NCI-H1417 (cell line): ENCODE measurements at regions not wholly inside any gene's neighbourhood (a gene's known extent, or its start where the extent isn't known, plus 50 kb on each side); places are given as distances from the start of the nearest gene placed in this dataset.

Experiments
- DNase-seq, 3 experiments: peaks; one replicate each; lab custom pipeline; 2025; lab: John Stamatoyannopoulos, UW

DNA sequence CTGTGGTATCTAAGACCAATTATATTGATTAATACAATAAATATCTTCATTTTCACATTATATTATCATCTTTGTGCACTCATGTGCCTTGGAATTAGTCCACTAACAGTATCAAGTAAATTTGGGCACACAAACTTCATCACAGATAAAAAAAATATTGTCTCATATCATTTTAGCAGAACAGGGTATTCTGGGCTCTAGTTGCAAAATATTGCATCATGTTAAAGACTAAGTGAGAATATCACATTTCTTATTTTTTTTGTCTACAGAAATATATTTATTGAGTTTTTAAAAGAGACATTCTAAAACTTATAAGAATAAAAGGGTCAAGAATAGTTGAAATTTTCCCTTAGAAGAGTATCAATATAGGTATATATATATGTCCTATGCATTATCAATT lies 754.1 kb upstream of the MAN1A1 start:
- no peak for DNase-seq

DNA sequence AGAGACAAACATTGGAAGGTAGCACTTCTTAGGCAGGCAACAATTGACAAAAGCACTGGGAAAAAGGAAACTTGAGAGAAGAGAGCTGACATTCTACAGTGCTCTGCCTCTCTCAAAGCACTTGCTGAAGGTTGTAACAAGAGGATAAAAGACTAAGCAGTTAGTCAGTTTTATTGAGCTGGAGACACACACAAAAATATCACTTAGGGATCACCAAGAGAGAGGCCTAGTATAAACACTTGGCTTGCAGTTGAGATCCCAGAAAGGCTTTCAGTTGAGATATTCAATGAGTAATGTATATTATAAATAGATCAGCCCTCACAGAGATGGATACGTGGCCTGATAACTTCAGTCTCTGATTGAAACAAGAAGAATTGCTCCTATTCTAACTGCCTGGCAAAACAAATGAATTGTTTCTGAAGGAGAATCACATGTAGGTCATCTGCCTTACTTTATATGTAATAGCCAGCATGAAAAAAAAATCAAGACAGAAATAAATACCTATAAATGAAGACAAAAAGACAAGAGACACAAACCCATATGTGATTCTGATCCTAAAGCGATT lies 747.2 kb upstream of the MAN1A1 start:
- no peak for DNase-seq

GRCh38 chr6:120083186-120083585 lies 733.6 kb upstream of the MAN1A1 start:
- no peak for DNase-seq

- peak in 2 of 3 experiments; percentile 1 to 22 for DNase-seq
Measured at GRCh38 chr6:120077489-120077888, 727.9 kb upstream of the MAN1A1 start.

DNA sequence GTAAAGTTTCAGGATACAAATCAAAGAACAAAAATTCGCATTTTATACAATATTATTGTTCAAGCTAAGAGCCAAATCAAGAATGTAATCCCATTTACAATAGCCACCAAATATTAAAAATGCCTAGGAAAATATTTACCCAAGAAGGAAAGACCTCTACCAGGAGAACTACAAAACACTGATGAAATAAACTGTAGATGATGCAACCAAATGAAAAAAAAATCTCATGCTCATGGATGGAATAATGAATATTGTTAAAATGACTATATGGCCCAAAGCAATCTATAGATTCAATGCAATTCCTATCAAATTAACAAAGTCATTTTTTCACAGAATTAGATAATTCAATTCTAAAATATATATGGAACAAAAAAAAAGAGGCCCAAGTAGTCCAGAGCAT lies 708.8 kb upstream of the MAN1A1 start:
- DNase-seq: no peak

GRCh38 chr6:120056085-120056484 lies 706.5 kb upstream of the MAN1A1 start:
- peak in 1 of 3 experiments; percentile 9 for DNase-seq

GRCh38 chr6:120055071-120055470 lies 705.5 kb upstream of the MAN1A1 start:
- no peak for DNase-seq

- DNase-seq: no peak
Measured at GRCh38 chr6:120039664-120040063, 690.1 kb upstream of the MAN1A1 start.

GRCh38 chr6:120031837-120032236 lies 682.3 kb upstream of the MAN1A1 start:
- no peak for DNase-seq

GRCh38 chr6:120026791-120027190 lies 677.2 kb upstream of the MAN1A1 start:
- DNase-seq: no peak

GRCh38 chr6:120010075-120010474 lies 660.5 kb upstream of the MAN1A1 start:
- no peak for DNase-seq

DNA sequence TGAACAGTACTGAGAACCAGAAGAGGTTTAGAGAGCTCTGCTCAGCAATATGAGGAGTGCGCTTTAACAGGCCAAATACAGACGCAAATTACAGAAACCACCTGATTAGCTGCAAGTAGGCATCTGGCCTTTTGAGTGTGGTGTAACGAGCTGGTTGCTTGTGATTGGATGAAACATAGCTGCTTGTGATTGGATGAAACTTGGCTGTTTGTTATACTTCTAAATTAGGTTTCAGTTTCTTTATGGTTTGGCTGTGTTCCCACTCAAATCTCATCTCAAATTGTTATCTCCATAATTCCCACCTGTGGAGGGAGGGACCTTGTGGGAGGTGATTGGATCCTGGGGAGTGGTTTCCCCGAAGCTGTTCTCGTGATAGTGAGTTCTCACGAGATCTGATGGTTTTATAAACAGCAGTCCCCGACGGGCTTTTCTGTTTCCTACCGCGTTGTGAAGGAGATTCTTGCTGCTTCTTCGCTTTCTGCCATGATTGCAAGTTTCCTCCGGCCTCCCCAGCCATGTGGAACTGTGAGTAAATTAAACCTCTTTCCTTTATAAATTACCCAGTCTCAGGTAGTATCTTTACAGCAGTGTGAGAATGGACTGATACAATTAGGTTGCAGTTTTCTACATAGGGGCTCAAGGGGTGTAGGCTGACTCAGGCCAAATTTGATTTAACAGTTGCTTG lies 655.9 kb upstream of the MAN1A1 start:
- DNase-seq: peak in 1 of 3 experiments; percentile 38

- no peak for DNase-seq
Measured at GRCh38 chr6:119986934-119987549, 637.5 kb upstream of the MAN1A1 start.

GRCh38 chr6:119985952-119986736 lies 636.6 kb upstream of the MAN1A1 start:
- DNase-seq: no peak

GRCh38 chr6:119980802-119981201 lies 631.2 kb upstream of the MAN1A1 start:
- no peak for DNase-seq

GRCh38 chr6:119979862-119980261 lies 630.3 kb upstream of the MAN1A1 start:
- no peak for DNase-seq

GRCh38 chr6:119978274-119978889 lies 628.8 kb upstream of the MAN1A1 start:
- peak in 1 of 3 experiments; percentile 30 for DNase-seq

DNA sequence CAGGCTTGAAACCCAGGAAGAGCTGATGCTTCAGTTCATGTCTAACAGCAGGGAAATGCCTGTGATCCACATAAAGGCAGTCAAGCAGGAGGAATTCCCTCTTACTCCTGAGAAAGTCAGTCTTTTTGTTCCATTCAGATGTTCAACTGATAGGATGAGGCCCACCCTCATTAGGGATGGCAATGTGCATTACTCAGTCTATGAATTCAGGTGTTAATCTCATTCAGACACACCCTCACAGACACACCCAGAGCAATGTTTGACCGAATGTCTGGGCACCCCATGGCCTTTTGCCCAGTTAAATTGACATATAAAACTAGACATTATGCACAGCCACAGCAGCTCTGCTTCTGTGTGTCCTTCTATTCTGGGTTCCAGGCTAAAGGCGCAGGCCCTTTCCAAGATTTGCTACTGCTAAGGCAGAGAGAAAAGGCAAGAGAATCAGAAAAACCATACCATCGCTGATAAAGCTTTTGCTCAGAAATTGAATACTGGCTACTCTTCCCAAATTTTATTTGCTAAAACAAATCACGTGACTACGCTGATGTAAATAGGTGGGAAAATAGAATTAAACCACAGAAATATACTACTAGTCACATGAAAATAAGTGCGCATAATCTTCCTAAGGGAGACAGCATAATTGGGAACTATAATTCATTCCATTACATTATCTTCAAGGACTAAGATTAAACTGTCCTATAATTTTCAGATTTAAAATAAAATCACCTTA lies 625.0 kb upstream of the MAN1A1 start:
- no peak for DNase-seq

- DNase-seq: no peak
Measured at GRCh38 chr6:119966484-119966883, 616.9 kb upstream of the MAN1A1 start.

GRCh38 chr6:119965900-119966299 lies 616.3 kb upstream of the MAN1A1 start:
- DNase-seq: no peak

- DNase-seq: no peak
Measured at GRCh38 chr6:119965008-119965407, 615.4 kb upstream of the MAN1A1 start.

DNA sequence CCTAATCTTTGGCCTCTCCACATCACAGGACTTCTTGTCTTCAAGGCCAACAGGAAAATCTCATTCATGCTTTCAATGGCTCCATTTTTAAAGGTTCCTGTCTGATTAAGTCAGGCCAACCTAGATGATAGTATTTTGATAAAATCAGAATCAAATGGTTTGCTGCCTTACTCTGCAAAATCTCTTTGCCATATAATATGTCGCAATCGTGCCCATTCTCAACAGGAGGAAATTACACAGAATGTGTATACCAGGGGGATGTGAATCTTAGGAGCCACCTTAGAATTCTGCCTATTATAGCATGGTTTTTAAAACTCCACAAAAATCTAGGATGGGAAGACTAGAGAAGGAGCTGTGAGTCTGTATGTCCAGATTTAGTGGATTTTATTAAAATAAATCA lies 612.9 kb upstream of the MAN1A1 start:
- no peak for DNase-seq
